AG04450 (cell line): ENCODE measurements at regions not wholly inside any gene's neighbourhood (a gene's known extent, or its start where the extent isn't known, plus 50 kb on each side); places are given as distances from the start of the nearest gene placed in this dataset.

Experiments
- CTCF ChIA-PET: fragments of 300-600, 350-600 bp; formaldehyde crosslinking; extraction: SDS; loops from one replicate; lab custom pipeline; 2022; ENCODE audit warnings: antibody characterized with exemption, inconsistent platforms; lab: Charles Lee
- POLR2A ChIA-PET: fragments of 350-600 bp; formaldehyde crosslinking; extraction: SDS; loops from one replicate; lab custom pipeline; 2021; ENCODE audit warnings: antibody characterized with exemption, inconsistent platforms; lab: Yijun Ruan, JAX
- DNase-seq: peaks from one replicate; pipeline ENCODE4 v3.0.0-alpha.2; 2011; ENCODE audit warnings: low read depth, low spot score
- H3K27ac ChIP-seq: one replicate; pipeline ENCODE4 v1.5.1; 2012; ENCODE audit warnings: low read depth, low read length, control low read depth
- H3K27me3 ChIP-seq: one replicate; pipeline ENCODE4 v1.6.0; 2012; ENCODE audit warnings: low read length; ENCODE audit not compliant: control insufficient read depth, insufficient read depth
- H3K4me3 ChIP-seq: 2 replicates; pipeline ENCODE4 v1.5.1; 2011; ENCODE audit warnings: mild to moderate bottlenecking, low read depth, low read length, control low read depth
- H3K9me3 ChIP-seq: 2 replicates; pipeline ENCODE4 v1.5.1; 2012; ENCODE audit warnings: low read length; ENCODE audit not compliant: control insufficient read depth, insufficient read depth
- CTCF ChIP-seq: IDR thresholded peaks from 2 replicates; pipeline ENCODE4 v1.5.1; 2011; ENCODE audit warnings: low read depth, low read length, control low read depth, inconsistent platforms

- no peaks in the 10 kb centered on the region for H3K27me3 ChIP-seq
- H3K4me3 ChIP-seq = no peak overlapping the region
- DNase-seq = no peak
- H3K27ac ChIP-seq = no peak overlapping the region
- ChIA-PET POLR2A (no interaction called here), CTCF (interaction anchor here (0.9 to 1.4 kb wide), 2 partner anchors 27 to 56 kb away, joined by 4 read pairs; no protein-coding TSS in a partner anchor)
- no peak for TF ChIP-seq CTCF
- no peaks in the 10 kb centered on the region for H3K9me3 ChIP-seq
Observed at GRCh38 chr15:92770641-92771040, 115.1 kb upstream of the FAM174B start.

GRCh38 chr15:92772061-92772460 is 116.5 kb upstream of the FAM174B start:
- Histone ChIP-seq H3K4me3 (no peak overlapping the region), H3K9me3 (no peaks in the 10 kb centered on the region), H3K27me3 (no peaks in the 10 kb centered on the region), H3K27ac (no peak overlapping the region)
- TF ChIP-seq CTCF = no peak
- CTCF ChIA-PET = no interaction called here
- no peak for DNase-seq
- POLR2A ChIA-PET = no interaction called here

DNA sequence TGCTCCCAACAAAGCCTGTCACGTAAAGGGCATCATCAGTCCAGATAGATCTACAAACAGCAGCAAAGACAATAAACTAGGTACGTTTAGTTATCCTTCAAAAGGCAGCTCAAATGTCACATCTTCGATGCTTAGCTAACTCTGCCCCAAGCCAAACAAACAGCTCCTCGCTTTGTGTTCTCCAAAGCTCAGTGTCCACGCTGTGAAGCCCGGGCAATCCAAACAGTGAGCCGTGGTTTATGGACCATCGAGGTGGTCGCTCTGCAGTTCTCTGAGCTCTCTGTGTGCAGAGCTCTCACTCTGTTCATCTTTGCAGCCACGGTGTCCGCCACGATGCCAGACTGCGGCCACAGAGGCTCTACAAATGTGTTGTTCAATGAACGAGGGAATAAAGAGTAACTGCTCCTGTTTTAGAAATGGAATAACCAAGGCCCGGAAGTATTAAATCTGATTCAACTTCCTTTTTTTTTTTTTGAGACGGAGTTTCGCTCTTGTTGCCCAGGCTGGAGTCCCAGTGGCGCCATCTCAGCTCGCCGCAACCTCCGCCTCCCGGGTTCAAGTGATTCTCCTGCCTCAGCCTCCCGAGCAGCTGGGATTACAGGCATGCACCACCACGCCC is 117.2 kb upstream of the FAM174B start:
- no peak overlapping the region for H3K4me3 ChIP-seq
- H3K9me3 ChIP-seq = no peaks in the 10 kb centered on the region
- no peaks in the 10 kb centered on the region for H3K27me3 ChIP-seq
- CTCF ChIA-PET = no interaction called here
- POLR2A ChIA-PET = no interaction called here
- TF ChIP-seq CTCF = no peak
- no peak overlapping the region for H3K27ac ChIP-seq
- DNase-seq = no peak

DNA sequence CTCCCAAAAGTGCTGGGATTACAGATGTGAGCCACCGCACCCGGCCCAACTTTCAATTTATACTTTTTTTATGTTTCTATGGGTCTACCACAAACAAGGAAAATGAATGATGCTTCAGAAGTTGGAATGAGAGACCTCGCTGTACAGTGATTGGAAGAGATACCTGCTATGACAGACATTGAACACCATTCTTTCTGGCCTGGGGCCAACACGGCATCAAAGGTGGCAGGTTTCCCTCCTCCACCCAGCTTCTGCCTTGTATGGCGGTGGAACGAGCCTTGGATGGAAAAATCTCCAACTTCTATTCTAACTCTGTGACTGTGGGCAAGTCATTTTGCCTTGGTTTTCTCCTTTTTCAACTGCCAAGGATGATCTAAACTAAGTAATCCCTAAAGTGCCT is 117.8 kb upstream of the FAM174B start:
- no peak overlapping the region for H3K4me3 ChIP-seq
- H3K27ac ChIP-seq = no peak overlapping the region
- ChIA-PET CTCF (no interaction called here), POLR2A (no interaction called here)
- DNase-seq = no peak
- no peaks in the 10 kb centered on the region for H3K9me3 ChIP-seq
- H3K27me3 ChIP-seq = no peaks in the 10 kb centered on the region
- no peak for TF ChIP-seq CTCF

DNA sequence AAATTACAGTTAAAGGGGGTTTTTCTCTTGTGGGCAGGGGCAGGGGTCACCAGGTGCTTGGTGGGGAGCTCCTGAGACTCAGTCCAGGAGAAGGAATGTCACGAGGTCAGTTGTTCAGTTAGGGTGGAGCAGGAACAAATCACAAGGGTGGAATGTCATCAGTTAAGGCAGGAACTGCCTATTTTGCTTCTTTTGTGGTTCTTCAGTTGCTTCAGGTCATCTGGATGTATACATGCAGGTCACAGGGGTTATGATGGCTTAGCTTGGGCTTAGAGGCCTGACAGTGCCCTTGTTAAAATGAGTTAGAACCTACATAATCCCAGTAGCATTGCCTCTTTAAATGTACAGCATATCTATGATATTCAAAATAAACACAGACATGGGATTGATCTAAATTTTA is 120.2 kb upstream of the CHD2 start:
- no peaks in the 10 kb centered on the region for H3K27me3 ChIP-seq
- DNase-seq = no peak
- ChIA-PET CTCF (interaction anchor here (1.5 kb wide), 1 partner anchor 18 kb away, joined by 6 read pairs; no protein-coding TSS in a partner anchor), POLR2A (no interaction called here)
- no peak overlapping the region for H3K27ac ChIP-seq
- no peak for TF ChIP-seq CTCF
- no peak overlapping the region for H3K4me3 ChIP-seq
- peaks cover 6% of the 10 kb centered on the region; the same call in 1 of the 2 replicates for H3K9me3 ChIP-seq
